ENCODE measurements at regions not wholly inside any gene's neighbourhood (a gene's known extent, or its start where the extent isn't known, plus 50 kb on each side); places are given as distances from the start of the nearest gene placed in this dataset.

DNA sequence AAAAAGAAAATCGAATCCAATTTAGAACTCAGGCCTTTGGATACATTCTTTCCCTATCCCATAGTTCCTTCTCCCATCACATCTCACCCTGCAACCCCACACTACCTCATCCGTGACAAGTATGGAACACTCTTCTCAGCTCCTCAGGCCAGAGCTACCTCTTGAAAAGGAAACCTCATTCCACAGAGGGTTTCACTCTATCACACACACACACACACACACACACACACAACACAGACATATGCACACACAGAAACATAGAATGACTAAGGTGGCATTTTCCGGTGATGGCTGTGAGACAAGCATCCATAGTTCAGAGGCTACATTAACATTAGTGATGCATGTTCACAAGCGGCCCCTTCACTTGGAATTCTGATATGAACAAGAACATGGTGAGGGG, 122.0 kb upstream of the HES1 start:
- H3K27me3 ChIP-seq (ENCODE audit: control insufficient read depth, insufficient read depth, low read length), result no peaks in the 10 kb centered on the region
- H3K36me3 ChIP-seq (ENCODE audit: control insufficient read depth, insufficient read depth, low read length), result no peaks in the 10 kb centered on the region
- TF ChIP-seq CTCF (IDR thresholded peaks at IDR 0.05; ENCODE audit: insufficient read depth, low read length, poor library complexity, severe bottlenecking), result no peak
- no peak overlapping the region for H3K4me3 ChIP-seq (ENCODE audit: low read depth, low read length)
- DNase-seq (ENCODE audit: low read depth), result no peak

DNA sequence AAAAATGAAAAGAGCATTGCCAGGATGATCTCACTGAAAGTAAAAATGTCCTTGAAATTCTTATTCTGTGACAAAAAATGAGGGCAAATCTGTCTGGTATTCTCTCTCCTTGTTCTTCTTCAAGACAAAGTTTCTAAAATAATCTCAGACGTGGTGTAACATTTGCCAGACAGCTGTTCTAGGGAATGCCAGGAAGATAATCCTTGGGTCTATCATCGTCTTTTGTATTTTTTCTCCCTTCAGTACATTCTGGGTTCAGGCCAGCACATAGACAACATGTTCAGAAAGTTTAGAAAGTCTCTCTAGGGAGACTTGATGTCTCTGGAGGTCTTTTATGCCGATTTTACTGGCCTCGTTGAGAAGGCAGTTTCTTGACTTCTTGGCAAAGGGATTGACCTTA, 121.2 kb upstream of the HES1 start:
- Histone ChIP-seq H3K4me3 (ENCODE audit: low read depth, low read length) (no peak overlapping the region), H3K27me3 (ENCODE audit: control insufficient read depth, insufficient read depth, low read length) (no peaks in the 10 kb centered on the region), H3K36me3 (ENCODE audit: control insufficient read depth, insufficient read depth, low read length) (no peaks in the 10 kb centered on the region)
- DNase-seq (ENCODE audit: low read depth), result no peak
- TF ChIP-seq CTCF (IDR thresholded peaks at IDR 0.05; ENCODE audit: insufficient read depth, low read length, poor library complexity, severe bottlenecking), result no peak

- H3K27me3 ChIP-seq (ENCODE audit: control insufficient read depth, insufficient read depth, low read length), result no peaks in the 10 kb centered on the region
- no peak for TF ChIP-seq CTCF (IDR thresholded peaks at IDR 0.05; ENCODE audit: insufficient read depth, low read length, poor library complexity, severe bottlenecking)
- DNase-seq (ENCODE audit: low read depth), result no peak
These were observed 116.4 kb upstream of the HES1 start for GRCh38 chr3:194019398-194020165.

DNA sequence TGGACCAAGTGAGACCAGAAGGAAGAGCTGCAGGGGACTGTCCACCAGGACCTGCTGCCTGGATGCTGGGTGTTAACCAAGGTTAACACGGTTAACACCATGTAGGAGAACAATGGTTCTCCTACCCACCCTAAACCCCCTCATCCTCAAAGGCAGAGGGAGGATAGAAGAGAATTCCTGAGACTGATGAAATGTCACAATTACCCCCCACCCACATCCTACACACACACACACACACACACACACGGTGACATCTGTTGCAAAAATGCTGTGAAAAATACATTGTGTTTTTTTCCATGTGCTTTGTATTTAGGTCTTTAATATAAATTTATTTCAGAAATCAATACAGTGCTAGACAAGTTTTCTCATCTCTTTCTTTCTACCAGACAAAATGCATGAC, 113.9 kb upstream of the HES1 start:
- H3K27me3 ChIP-seq (ENCODE audit: control insufficient read depth, insufficient read depth, low read length), result no peaks in the 10 kb centered on the region
- no peaks in the 10 kb centered on the region for H3K36me3 ChIP-seq (ENCODE audit: control insufficient read depth, insufficient read depth, low read length)
- no peak for TF ChIP-seq CTCF (IDR thresholded peaks at IDR 0.05; ENCODE audit: insufficient read depth, low read length, poor library complexity, severe bottlenecking)
- H3K4me3 ChIP-seq (ENCODE audit: low read depth, low read length), result no peak overlapping the region
- DNase-seq (ENCODE audit: low read depth), result no peak

More at GRCh38 chr3:194019398-194020165, 116.4 kb upstream of the HES1 start:
- H3K36me3 ChIP-seq (ENCODE audit: control insufficient read depth, insufficient read depth, low read length), result no peaks in the 10 kb centered on the region
- no peak overlapping the region for H3K4me3 ChIP-seq (ENCODE audit: low read depth, low read length)

DNA sequence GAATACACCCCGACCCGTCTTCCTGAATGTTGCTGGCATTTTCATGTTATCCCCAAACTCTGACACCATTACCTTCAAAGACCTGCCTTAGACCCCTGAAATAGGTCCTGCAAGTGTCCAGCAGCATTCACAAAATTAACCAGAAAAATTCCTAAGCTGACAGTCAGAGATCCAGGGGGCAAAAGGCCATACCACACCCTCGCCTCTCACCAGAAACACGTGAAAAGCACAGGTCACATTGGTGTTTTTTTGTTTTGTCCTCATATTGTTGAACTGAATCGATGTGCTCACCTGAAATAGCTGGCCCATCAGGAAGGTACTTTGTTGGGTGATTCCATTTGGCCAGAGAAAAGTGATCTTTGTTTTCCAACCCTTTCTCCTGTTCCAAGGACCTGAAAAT, 113.1 kb upstream of the HES1 start:
- H3K36me3 ChIP-seq (ENCODE audit: control insufficient read depth, insufficient read depth, low read length), result no peaks in the 10 kb centered on the region
- no peak for TF ChIP-seq CTCF (IDR thresholded peaks at IDR 0.05; ENCODE audit: insufficient read depth, low read length, poor library complexity, severe bottlenecking)
- H3K4me3 ChIP-seq (ENCODE audit: low read depth, low read length), result no peak overlapping the region
- H3K27me3 ChIP-seq (ENCODE audit: control insufficient read depth, insufficient read depth, low read length), result no peaks in the 10 kb centered on the region
- no peak for DNase-seq (ENCODE audit: low read depth)
